ENCODE measurements at regions not wholly inside any gene's neighbourhood (a gene's known extent, or its start where the extent isn't known, plus 50 kb on each side); places are given as distances from the start of the nearest gene placed in this dataset.

DNA sequence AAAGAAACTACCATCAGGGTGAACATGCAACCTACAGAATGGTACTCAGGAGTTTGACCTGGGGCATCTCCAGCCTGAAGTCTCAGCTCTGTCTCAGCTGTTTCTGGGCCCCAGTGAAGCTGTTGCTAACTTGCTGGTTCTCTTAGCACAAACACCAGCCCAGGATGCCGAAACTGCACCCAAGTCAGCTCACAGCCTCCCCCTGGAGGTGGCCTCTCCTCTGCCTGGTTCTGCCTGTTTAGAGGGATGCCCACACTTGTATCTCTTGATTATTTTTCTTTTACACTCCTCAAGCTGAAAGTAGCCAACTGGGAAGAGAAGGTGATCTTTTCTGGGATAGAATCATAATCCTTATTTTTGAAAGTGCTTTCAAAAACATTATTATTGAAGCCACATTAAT is 289.0 kb upstream of the RASGRP1 start:
- in situ Hi-C loops (cut with HindIII; ENCODE audit: low pct_ligation_motif_present, low sequenced_read_pairs): no loop called here
- H3K36me3 ChIP-seq (replicated peaks): no peaks in the 10 kb centered on the region
- H3K27ac ChIP-seq: no peak overlapping the region
- no peaks in the 10 kb centered on the region for H3K27me3 ChIP-seq (replicated peaks)
- no peak overlapping the region for H3K4me3 ChIP-seq (ENCODE audit: low read depth, low read length)
- peak; percentile 57 for DNase-seq
- TF ChIP-seq CTCF (IDR thresholded peaks at IDR 0.05; ENCODE audit: low read depth, low read length, missing control alignments): peak; percentile 77

- Histone ChIP-seq H3K36me3 (replicated peaks) (no peaks in the 10 kb centered on the region), H3K27ac (no peak overlapping the region), H3K4me3 (ENCODE audit: low read depth, low read length) (no peak overlapping the region), H3K27me3 (replicated peaks) (no peaks in the 10 kb centered on the region)
- DNase-seq: no peak
- in situ Hi-C loops (cut with HindIII; ENCODE audit: low pct_ligation_motif_present, low sequenced_read_pairs): no loop called here
- no peak for TF ChIP-seq CTCF (IDR thresholded peaks at IDR 0.05; ENCODE audit: low read depth, low read length, missing control alignments)
Measured at GRCh38 chr15:38854506-38854905, 289.9 kb upstream of the RASGRP1 start.

GRCh38 chr15:38857814-38858213 is 293.2 kb upstream of the RASGRP1 start:
- no peak for DNase-seq
- Histone ChIP-seq H3K27me3 (replicated peaks) (no peaks in the 10 kb centered on the region), H3K4me3 (ENCODE audit: low read depth, low read length) (no peak overlapping the region), H3K36me3 (replicated peaks) (no peaks in the 10 kb centered on the region), H3K27ac (no peak overlapping the region)
- no peak for TF ChIP-seq CTCF (IDR thresholded peaks at IDR 0.05; ENCODE audit: low read depth, low read length, missing control alignments)
- in situ Hi-C loops (cut with HindIII; ENCODE audit: low pct_ligation_motif_present, low sequenced_read_pairs): no loop called here

- Histone ChIP-seq H3K27ac (no peak overlapping the region), H3K36me3 (replicated peaks) (no peaks in the 10 kb centered on the region), H3K27me3 (replicated peaks) (no peaks in the 10 kb centered on the region), H3K4me3 (ENCODE audit: low read depth, low read length) (no peak overlapping the region)
- no peak for DNase-seq
- in situ Hi-C loops (cut with HindIII; ENCODE audit: low pct_ligation_motif_present, low sequenced_read_pairs): no loop called here
- no peak for TF ChIP-seq CTCF (IDR thresholded peaks at IDR 0.05; ENCODE audit: low read depth, low read length, missing control alignments)
Measured at GRCh38 chr15:38859574-38859973, 295.0 kb upstream of the RASGRP1 start.

GRCh38 chr15:38860253-38860652 is 295.6 kb upstream of the RASGRP1 start:
- Histone ChIP-seq H3K36me3 (replicated peaks) (no peaks in the 10 kb centered on the region), H3K4me3 (ENCODE audit: low read depth, low read length) (no peak overlapping the region), H3K27ac (no peak overlapping the region), H3K27me3 (replicated peaks) (no peaks in the 10 kb centered on the region)
- no peak for DNase-seq
- in situ Hi-C loops (cut with HindIII; ENCODE audit: low pct_ligation_motif_present, low sequenced_read_pairs): no loop called here
- no peak for TF ChIP-seq CTCF (IDR thresholded peaks at IDR 0.05; ENCODE audit: low read depth, low read length, missing control alignments)

DNA sequence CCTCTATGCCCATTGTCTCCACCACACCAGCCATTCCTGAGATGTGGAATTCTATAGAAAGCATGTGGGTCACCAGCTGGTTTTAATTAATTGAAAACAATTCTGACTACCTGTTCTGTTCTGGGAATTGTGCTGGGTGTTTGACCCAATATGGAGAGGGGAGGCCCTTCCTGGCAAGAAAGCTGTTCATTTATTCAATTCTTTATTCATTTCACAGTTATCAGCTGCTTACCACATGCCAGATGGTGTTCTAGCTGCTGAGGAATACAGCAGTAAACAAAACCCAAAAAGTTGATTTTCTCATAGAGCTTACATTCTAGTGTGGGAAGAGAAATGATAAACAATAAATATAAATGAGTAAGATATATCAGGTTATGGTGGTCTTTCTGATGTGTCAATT is 296.1 kb upstream of the RASGRP1 start:
- H3K36me3 ChIP-seq (replicated peaks): no peaks in the 10 kb centered on the region
- no peak overlapping the region for H3K27ac ChIP-seq
- no peaks in the 10 kb centered on the region for H3K27me3 ChIP-seq (replicated peaks)
- in situ Hi-C loops (cut with HindIII; ENCODE audit: low pct_ligation_motif_present, low sequenced_read_pairs): no loop called here
- no peak for DNase-seq
- TF ChIP-seq CTCF (IDR thresholded peaks at IDR 0.05; ENCODE audit: low read depth, low read length, missing control alignments): no peak
- H3K4me3 ChIP-seq (ENCODE audit: low read depth, low read length): no peak overlapping the region

Data from brain microvascular endothelial cell (primary cell).